ENCODE measurements at regions not wholly inside any gene's neighbourhood (a gene's known extent, or its start where the extent isn't known, plus 50 kb on each side); places are given as distances from the start of the nearest gene placed in this dataset.

DNA sequence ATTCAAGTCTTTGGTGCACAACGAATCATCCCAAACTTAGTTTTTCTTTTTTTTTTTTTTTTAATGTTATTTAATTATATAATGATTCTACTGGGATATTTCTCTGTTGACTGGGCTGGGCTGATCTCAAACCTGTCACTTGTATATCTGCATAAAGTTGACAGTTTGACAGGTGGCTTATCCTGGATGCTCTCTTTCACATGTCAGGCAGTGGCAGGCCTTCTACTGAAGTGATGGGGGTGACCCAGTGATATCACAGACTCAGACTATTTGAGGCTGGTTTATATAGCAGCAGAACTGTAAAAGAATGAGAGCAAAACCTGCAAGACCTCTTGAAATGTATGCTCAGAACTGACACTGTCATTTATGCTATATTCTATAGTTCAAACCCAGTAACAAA lies 1813.5 kb upstream of the CDH6 start:
- no peak for ATAC-seq
- no peak for DNase-seq
- no peak overlapping the region for H3K4me3 ChIP-seq
- no peaks in the 10 kb centered on the region for H3K4me1 ChIP-seq
- H3K27ac ChIP-seq: no peak overlapping the region
- no peaks in the 10 kb centered on the region for H3K9me3 ChIP-seq
- TF ChIP-seq CTCF (IDR thresholded peaks at IDR 0.05): no peak
- intact Hi-C loops (cut with DNase I): no loop called here
- no peaks in the 10 kb centered on the region for H3K27me3 ChIP-seq (ENCODE audit: low read depth)
- no peaks in the 10 kb centered on the region for H3K36me3 ChIP-seq

- intact Hi-C loops (cut with DNase I): no loop called here
- Histone ChIP-seq H3K4me1 (no peaks in the 10 kb centered on the region), H3K27me3 (ENCODE audit: low read depth) (no peaks in the 10 kb centered on the region), H3K4me3 (no peak overlapping the region), H3K9me3 (no peaks in the 10 kb centered on the region), H3K27ac (no peak overlapping the region), H3K36me3 (no peaks in the 10 kb centered on the region)
- ATAC-seq (no peak), DNase-seq (no peak)
- no peak for TF ChIP-seq CTCF (IDR thresholded peaks at IDR 0.05)
Measured at GRCh38 chr5:29379619-29380018, 1813.9 kb upstream of the CDH6 start.

DNA sequence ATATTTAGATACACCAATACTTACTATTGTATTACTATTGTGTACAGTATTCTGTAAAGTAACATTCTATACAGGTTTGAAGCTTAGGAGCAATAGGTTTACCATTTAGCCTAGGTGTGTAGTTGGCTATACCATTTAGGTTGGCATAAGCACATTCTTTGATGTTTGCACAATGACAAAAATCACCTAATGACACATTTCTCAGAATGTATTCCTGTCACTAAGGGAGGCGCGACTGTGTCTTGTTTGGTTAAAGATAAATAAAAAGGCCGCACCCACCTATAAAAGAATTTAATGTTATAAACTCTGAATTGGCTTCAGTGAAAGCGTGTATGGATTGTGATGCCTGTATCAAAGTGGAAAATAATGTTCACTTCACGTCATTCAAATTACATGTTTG lies 1815.4 kb upstream of the CDH6 start:
- H3K36me3 ChIP-seq: no peaks in the 10 kb centered on the region
- intact Hi-C loops (cut with DNase I): no loop called here
- no peaks in the 10 kb centered on the region for H3K9me3 ChIP-seq
- no peak for DNase-seq
- H3K4me3 ChIP-seq: no peak overlapping the region
- H3K4me1 ChIP-seq: no peaks in the 10 kb centered on the region
- no peaks in the 10 kb centered on the region for H3K27me3 ChIP-seq (ENCODE audit: low read depth)
- H3K27ac ChIP-seq: no peak overlapping the region
- ATAC-seq: no peak
- TF ChIP-seq CTCF (IDR thresholded peaks at IDR 0.05): no peak

- DNase-seq: no peak
- no peaks in the 10 kb centered on the region for H3K27me3 ChIP-seq (ENCODE audit: low read depth)
- no peak for ATAC-seq
- H3K36me3 ChIP-seq: no peaks in the 10 kb centered on the region
- H3K4me3 ChIP-seq: no peak overlapping the region
- no peaks in the 10 kb centered on the region for H3K4me1 ChIP-seq
- H3K9me3 ChIP-seq: no peaks in the 10 kb centered on the region
- H3K27ac ChIP-seq: no peak overlapping the region
- TF ChIP-seq CTCF (IDR thresholded peaks at IDR 0.05): no peak
- intact Hi-C loops (cut with DNase I): no loop called here
Measured at GRCh38 chr5:29370248-29370647, 1823.2 kb upstream of the CDH6 start.

DNA sequence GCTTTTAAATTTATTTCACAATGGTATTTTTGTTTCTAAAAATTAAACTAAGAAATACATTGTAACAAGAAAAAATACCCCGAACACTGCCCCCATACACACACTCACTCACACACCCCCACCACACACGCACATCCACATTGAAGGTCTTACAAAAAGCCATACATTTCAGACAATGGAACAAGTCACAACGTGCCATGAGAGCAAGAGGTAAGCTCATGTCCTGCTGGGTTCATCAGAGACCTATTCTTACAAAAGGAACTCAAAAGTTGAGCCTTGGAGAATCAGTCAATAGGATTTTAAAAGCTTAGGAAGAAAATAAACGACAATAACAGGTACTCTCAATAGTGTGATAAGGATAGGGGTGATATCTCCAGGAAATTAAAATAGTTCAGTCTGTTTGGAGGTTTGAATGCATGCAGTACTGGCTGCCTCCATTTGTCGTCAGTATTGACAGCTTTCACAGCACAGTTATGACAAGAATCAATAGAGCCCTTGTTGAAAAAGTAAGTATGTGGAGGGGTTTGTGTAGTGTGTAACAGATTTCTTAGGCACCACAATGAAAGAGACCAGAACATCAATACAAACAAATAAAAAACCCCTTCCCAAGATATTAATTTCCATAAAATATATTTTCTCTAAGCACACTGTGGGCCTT lies 1826.2 kb upstream of the CDH6 start:
- H3K4me3 ChIP-seq: no peak overlapping the region
- no peak overlapping the region for H3K27ac ChIP-seq
- no peak for DNase-seq
- H3K27me3 ChIP-seq (ENCODE audit: low read depth): no peaks in the 10 kb centered on the region
- intact Hi-C loops (cut with DNase I): no loop called here
- no peaks in the 10 kb centered on the region for H3K4me1 ChIP-seq
- no peaks in the 10 kb centered on the region for H3K36me3 ChIP-seq
- no peak for TF ChIP-seq CTCF (IDR thresholded peaks at IDR 0.05)
- H3K9me3 ChIP-seq: no peaks in the 10 kb centered on the region
- no peak for ATAC-seq

GRCh38 chr5:29351170-29351569 lies 1842.3 kb upstream of the CDH6 start:
- no peak for TF ChIP-seq CTCF (IDR thresholded peaks at IDR 0.05)
- DNase-seq: no peak
- no peak for ATAC-seq
- intact Hi-C loops (cut with DNase I): no loop called here
- Histone ChIP-seq H3K4me3 (no peak overlapping the region), H3K27me3 (ENCODE audit: low read depth) (no peaks in the 10 kb centered on the region), H3K4me1 (no peaks in the 10 kb centered on the region), H3K36me3 (no peaks in the 10 kb centered on the region), H3K27ac (no peak overlapping the region), H3K9me3 (no peaks in the 10 kb centered on the region)
